ENCODE measurements at regions not wholly inside any gene's neighbourhood (a gene's known extent, or its start where the extent isn't known, plus 50 kb on each side); places are given as distances from the start of the nearest gene placed in this dataset.

GRCh38 chrX:54615109-54615508 lies 85.1 kb downstream of the GNL3L start:
- BruUV-seq (replicated peaks), result no TSS peak
- no peak for ATAC-seq

GRCh38 chrX:54633641-54634040 lies 103.6 kb downstream of the GNL3L start:
- no peak overlapping the region for H3K27ac ChIP-seq (ENCODE audit: low read length)
- H3K4me1 ChIP-seq (ENCODE audit: insufficient read depth, low read length), result no peaks in the 10 kb centered on the region; the same call in 1 of the 2 replicates
- ChIA-PET POLR2A (ENCODE audit: unreplicated experiment) (no interaction called here), CTCF (no interaction called here)
- H3K27me3 ChIP-seq (ENCODE audit: low read length), result no peaks in the 10 kb centered on the region
- no TSS peak for BruUV-seq (replicated peaks)
- no peaks in the 10 kb centered on the region for H3K36me3 ChIP-seq (ENCODE audit: low read depth, low read length)
- H3K79me2 ChIP-seq (ENCODE audit: low read length), result no peaks in the 10 kb centered on the region
- H4K20me1 ChIP-seq (ENCODE audit: low read length), result no peaks in the 10 kb centered on the region
- no peaks in the 10 kb centered on the region for H3K9me3 ChIP-seq (ENCODE audit: low read length)
- H3F3A ChIP-seq (ENCODE audit: low read length, unreplicated experiment), result no peaks in the 10 kb centered on the region
- H3K4me3 ChIP-seq (ENCODE audit: low read length), result no peak overlapping the region
- DNase-seq, result no peak
- ATAC-seq, result no peak
- H2AFZ ChIP-seq (ENCODE audit: low read length), result no peak overlapping the region
- H3K4me2 ChIP-seq (ENCODE audit: low read length), result no peak overlapping the region
- H3K9ac ChIP-seq (ENCODE audit: low read length), result no peak overlapping the region
- H3K9me2 ChIP-seq (replicated peaks; ENCODE audit: low read length), result no peaks in the 10 kb centered on the region
- intact Hi-C loops (cut with micrococcal nuclease), result no loop called here
- TF ChIP-seq CTCF (conservative IDR thresholded peaks at IDR 0.05; ENCODE audit: low read depth, low read length) (no peak), EZH2phosphoT487 (IDR thresholded peaks at IDR 0.05; ENCODE audit: borderline replicate concordance, low read length) (no peak), EZH2 (IDR thresholded peaks at IDR 0.05; ENCODE audit: low read length, unreplicated experiment) (no peak)

More at GRCh38 chrX:54615109-54615508, 85.1 kb downstream of the GNL3L start:
- H3K9me2 ChIP-seq (replicated peaks; ENCODE audit: low read length), result no peaks in the 10 kb centered on the region
- POLR2A ChIA-PET (ENCODE audit: unreplicated experiment), result no interaction called here
- H3K36me3 ChIP-seq (ENCODE audit: low read depth, low read length), result no peaks in the 10 kb centered on the region
- H4K20me1 ChIP-seq (ENCODE audit: low read length), result no peaks in the 10 kb centered on the region
- no peak overlapping the region for H3K4me2 ChIP-seq (ENCODE audit: low read length)
- no peaks in the 10 kb centered on the region for H3K9me3 ChIP-seq (ENCODE audit: low read length)
- H2AFZ ChIP-seq (ENCODE audit: low read length), result no peak overlapping the region
- no peak overlapping the region for H3K4me3 ChIP-seq (ENCODE audit: low read length)
- H3K27ac ChIP-seq (ENCODE audit: low read length), result no peak overlapping the region
- no peak overlapping the region for H3K9ac ChIP-seq (ENCODE audit: low read length)
- TF ChIP-seq CTCF (conservative IDR thresholded peaks at IDR 0.05; ENCODE audit: low read depth, low read length) (no peak), EZH2phosphoT487 (IDR thresholded peaks at IDR 0.05; ENCODE audit: borderline replicate concordance, low read length) (no peak), EZH2 (IDR thresholded peaks at IDR 0.05; ENCODE audit: low read length, unreplicated experiment) (no peak)
- intact Hi-C loops (cut with micrococcal nuclease), result no loop called here
- no peaks in the 10 kb centered on the region for H3F3A ChIP-seq (ENCODE audit: low read length, unreplicated experiment)
- H3K79me2 ChIP-seq (ENCODE audit: low read length), result no peaks in the 10 kb centered on the region
- DNase-seq, result no peak
- CTCF ChIA-PET, result no interaction called here
- no peaks in the 10 kb centered on the region for H3K27me3 ChIP-seq (ENCODE audit: low read length)
- H3K4me1 ChIP-seq (ENCODE audit: insufficient read depth, low read length), result no peaks in the 10 kb centered on the region

GRCh38 chrX:54639018-54639345 lies 109.0 kb downstream of the GNL3L start:
- BruUV-seq (replicated peaks), result TSS peak; percentile 96
- CTCF ChIA-PET, result interaction anchor here (0.6 to 1.3 kb wide), 4 partner anchors 63 to 418 kb away, joined by 3 to 6 read pairs (median 5); no protein-coding TSS in a partner anchor
- Histone ChIP-seq H3K9ac (ENCODE audit: low read length) (peak overlapping the region; percentile 80), H3K9me3 (ENCODE audit: low read length) (no peaks in the 10 kb centered on the region), H3K9me2 (replicated peaks; ENCODE audit: low read length) (no peaks in the 10 kb centered on the region), H3K4me2 (ENCODE audit: low read length) (peak overlapping the region; percentile 79), H3K27ac (ENCODE audit: low read length) (peak overlapping the region; percentile 82), H3K4me1 (ENCODE audit: insufficient read depth, low read length) (peaks cover 5% of the 10 kb centered on the region), H3K79me2 (ENCODE audit: low read length) (no peaks in the 10 kb centered on the region), H4K20me1 (ENCODE audit: low read length) (no peaks in the 10 kb centered on the region), H3K4me3 (ENCODE audit: low read length) (peak overlapping the region; percentile 77), H3K27me3 (ENCODE audit: low read length) (no peaks in the 10 kb centered on the region), H3K36me3 (ENCODE audit: low read depth, low read length) (no peaks in the 10 kb centered on the region), H3F3A (ENCODE audit: low read length, unreplicated experiment) (no peaks in the 10 kb centered on the region), H2AFZ (ENCODE audit: low read length) (peak overlapping the region; percentile 95)
- DNase-seq, result no peak
- intact Hi-C loops (cut with micrococcal nuclease), result loop anchor here (1.0 to 5.0 kb wide), 3 partner anchors 148 to 368 kb away; no protein-coding TSS in a partner anchor
- TF ChIP-seq EZH2phosphoT487 (IDR thresholded peaks at IDR 0.05; ENCODE audit: borderline replicate concordance, low read length) (no peak), EZH2 (IDR thresholded peaks at IDR 0.05; ENCODE audit: low read length, unreplicated experiment) (no peak), CTCF (conservative IDR thresholded peaks at IDR 0.05; ENCODE audit: low read depth, low read length) (no peak)
- POLR2A ChIA-PET (ENCODE audit: unreplicated experiment), result interaction anchor here (0.6 to 1.6 kb wide), 2 partner anchors 170 to 368 kb away, joined by 4 to 6 read pairs; no protein-coding TSS in a partner anchor
- no peak for ATAC-seq

Data from PC-3 (cell line).